ENCODE measurements at regions not wholly inside any gene's neighbourhood (a gene's known extent, or its start where the extent isn't known, plus 50 kb on each side); places are given as distances from the start of the nearest gene placed in this dataset.
A peak's percentile ranks its signal among the peaks of the same experiment; 100 is the strongest.

GRCh38 chr5:103840600-103840999 lies 278.0 kb upstream of the NUDT12 start:
- TF ChIP-seq FOXP2 (optimal IDR thresholded peaks at IDR 0.05; ENCODE audit: control extremely low read depth, extremely low read length, insufficient read depth) (no peak), EZH2 (IDR thresholded peaks at IDR 0.05) (no peak), POLR2AphosphoS5 (IDR thresholded peaks at IDR 0.05; ENCODE audit: borderline replicate concordance, low read depth, low read length) (no peak)
- Histone ChIP-seq H3K27ac (no peak overlapping the region), H3K9me3 (ENCODE audit: low read depth, low read length) (no peaks in the 10 kb centered on the region), H3K36me3 (ENCODE audit: insufficient read depth, low read length) (no peaks in the 10 kb centered on the region), H3K4me3 (no peak overlapping the region), H3K9ac (ENCODE audit: insufficient read length) (no peak overlapping the region)
- no peak for DNase-seq (ENCODE audit: low read depth, low spot score)

GRCh38 chr5:103834216-103834615 lies 271.6 kb upstream of the NUDT12 start:
- no peak overlapping the region for H3K4me3 ChIP-seq
- H3K27ac ChIP-seq, result no peak overlapping the region
- TF ChIP-seq EZH2 (IDR thresholded peaks at IDR 0.05) (no peak), FOXP2 (optimal IDR thresholded peaks at IDR 0.05; ENCODE audit: control extremely low read depth, extremely low read length, insufficient read depth) (no peak), POLR2AphosphoS5 (IDR thresholded peaks at IDR 0.05; ENCODE audit: borderline replicate concordance, low read depth, low read length) (no peak)
- H3K36me3 ChIP-seq (ENCODE audit: insufficient read depth, low read length), result no peaks in the 10 kb centered on the region
- no peak for DNase-seq (ENCODE audit: low read depth, low spot score)
- H3K9ac ChIP-seq (ENCODE audit: insufficient read length), result no peak overlapping the region
- no peaks in the 10 kb centered on the region for H3K9me3 ChIP-seq (ENCODE audit: low read depth, low read length)

GRCh38 chr5:103829585-103829984 lies 267.0 kb upstream of the NUDT12 start:
- Histone ChIP-seq H3K9me3 (ENCODE audit: low read depth, low read length) (no peaks in the 10 kb centered on the region), H3K36me3 (ENCODE audit: insufficient read depth, low read length) (no peaks in the 10 kb centered on the region), H3K4me3 (no peak overlapping the region), H3K9ac (ENCODE audit: insufficient read length) (no peak overlapping the region), H3K27ac (no peak overlapping the region)
- TF ChIP-seq POLR2AphosphoS5 (IDR thresholded peaks at IDR 0.05; ENCODE audit: borderline replicate concordance, low read depth, low read length), result no peak
- no peak for TF ChIP-seq FOXP2 (optimal IDR thresholded peaks at IDR 0.05; ENCODE audit: control extremely low read depth, extremely low read length, insufficient read depth)
- TF ChIP-seq EZH2 (IDR thresholded peaks at IDR 0.05), result no peak
- DNase-seq (ENCODE audit: low read depth, low spot score), result no peak

DNA sequence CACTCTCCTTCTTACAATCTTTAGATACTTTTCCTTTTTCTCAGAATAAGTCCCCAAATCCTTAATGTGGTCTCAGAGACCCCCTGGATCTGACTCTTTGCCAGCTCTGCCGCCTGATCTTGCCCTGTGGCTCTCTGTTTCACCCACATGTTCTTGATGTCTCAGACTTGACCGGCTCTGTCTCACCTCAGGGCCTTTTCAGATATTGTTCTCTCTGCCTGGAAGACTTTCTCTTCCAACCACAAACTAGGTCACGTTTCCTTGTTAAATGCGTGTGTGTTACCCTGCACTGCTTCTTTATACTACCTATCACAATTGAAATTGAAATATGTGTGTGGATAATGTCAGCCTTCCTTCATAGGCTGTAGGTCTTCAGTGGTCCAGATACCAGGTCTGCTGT lies 265.4 kb upstream of the NUDT12 start:
- Histone ChIP-seq H3K4me3 (no peak overlapping the region), H3K9me3 (ENCODE audit: low read depth, low read length) (no peaks in the 10 kb centered on the region), H3K27ac (no peak overlapping the region), H3K36me3 (ENCODE audit: insufficient read depth, low read length) (no peaks in the 10 kb centered on the region), H3K9ac (ENCODE audit: insufficient read length) (no peak overlapping the region)
- DNase-seq (ENCODE audit: low read depth, low spot score), result no peak
- TF ChIP-seq POLR2AphosphoS5 (IDR thresholded peaks at IDR 0.05; ENCODE audit: borderline replicate concordance, low read depth, low read length) (no peak), EZH2 (IDR thresholded peaks at IDR 0.05) (no peak), FOXP2 (optimal IDR thresholded peaks at IDR 0.05; ENCODE audit: control extremely low read depth, extremely low read length, insufficient read depth) (no peak)

DNA sequence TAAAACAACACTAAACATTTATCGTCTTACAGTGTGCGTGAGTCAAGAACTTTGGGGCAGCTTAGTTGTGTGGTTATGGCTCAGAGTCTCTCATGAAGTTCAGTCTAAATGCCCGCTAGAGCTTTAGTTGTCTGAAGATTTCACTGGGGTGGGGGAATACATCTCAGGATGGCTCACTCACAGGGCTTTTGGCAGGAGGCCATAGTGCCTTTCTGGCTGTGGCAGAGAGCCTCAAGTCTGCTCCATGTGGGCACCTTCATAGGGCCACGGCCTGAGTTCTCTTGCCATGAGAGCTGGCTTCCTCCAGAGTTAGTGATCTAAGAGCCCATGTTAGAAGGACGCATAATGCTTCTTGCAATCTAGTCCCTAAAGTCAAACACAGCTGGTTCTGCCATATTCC lies 258.8 kb upstream of the NUDT12 start:
- no peaks in the 10 kb centered on the region for H3K9me3 ChIP-seq (ENCODE audit: low read depth, low read length)
- TF ChIP-seq POLR2AphosphoS5 (IDR thresholded peaks at IDR 0.05; ENCODE audit: borderline replicate concordance, low read depth, low read length), result no peak
- no peak for TF ChIP-seq FOXP2 (optimal IDR thresholded peaks at IDR 0.05; ENCODE audit: control extremely low read depth, extremely low read length, insufficient read depth)
- no peak for TF ChIP-seq EZH2 (IDR thresholded peaks at IDR 0.05)
- no peak for DNase-seq (ENCODE audit: low read depth, low spot score)

GRCh38 chr5:103808464-103809106 lies 246.0 kb upstream of the NUDT12 start:
- Histone ChIP-seq H3K9me3 (ENCODE audit: low read depth, low read length) (no peaks in the 10 kb centered on the region), H3K36me3 (ENCODE audit: insufficient read depth, low read length) (no peaks in the 10 kb centered on the region)
- peak; percentile 60 for DNase-seq (ENCODE audit: low read depth, low spot score)

More for the DNA sequence above, 258.8 kb upstream of the NUDT12 start:
- Histone ChIP-seq H3K36me3 (ENCODE audit: insufficient read depth, low read length) (no peaks in the 10 kb centered on the region), H3K9ac (ENCODE audit: insufficient read length) (no peak overlapping the region), H3K27ac (no peak overlapping the region), H3K4me3 (no peak overlapping the region)

GRCh38 chr5:103804711-103805110 lies 242.1 kb upstream of the NUDT12 start:
- Histone ChIP-seq H3K9me3 (ENCODE audit: low read depth, low read length) (no peaks in the 10 kb centered on the region), H3K36me3 (ENCODE audit: insufficient read depth, low read length) (no peaks in the 10 kb centered on the region), H3K9ac (ENCODE audit: insufficient read length) (no peak overlapping the region), H3K27ac (no peak overlapping the region), H3K4me3 (no peak overlapping the region)
- DNase-seq (ENCODE audit: low read depth, low spot score), result no peak
- no peak for TF ChIP-seq EZH2 (IDR thresholded peaks at IDR 0.05)
- TF ChIP-seq POLR2AphosphoS5 (IDR thresholded peaks at IDR 0.05; ENCODE audit: borderline replicate concordance, low read depth, low read length), result no peak
- no peak for TF ChIP-seq FOXP2 (optimal IDR thresholded peaks at IDR 0.05; ENCODE audit: control extremely low read depth, extremely low read length, insufficient read depth)

More at GRCh38 chr5:103808464-103809106, 246.0 kb upstream of the NUDT12 start:
- H3K27ac ChIP-seq, result no peak overlapping the region
- H3K9ac ChIP-seq (ENCODE audit: insufficient read length), result no peak overlapping the region
- no peak overlapping the region for H3K4me3 ChIP-seq
- TF ChIP-seq FOXP2 (optimal IDR thresholded peaks at IDR 0.05; ENCODE audit: control extremely low read depth, extremely low read length, insufficient read depth), result no peak
- TF ChIP-seq POLR2AphosphoS5 (IDR thresholded peaks at IDR 0.05; ENCODE audit: borderline replicate concordance, low read depth, low read length), result no peak

DNA sequence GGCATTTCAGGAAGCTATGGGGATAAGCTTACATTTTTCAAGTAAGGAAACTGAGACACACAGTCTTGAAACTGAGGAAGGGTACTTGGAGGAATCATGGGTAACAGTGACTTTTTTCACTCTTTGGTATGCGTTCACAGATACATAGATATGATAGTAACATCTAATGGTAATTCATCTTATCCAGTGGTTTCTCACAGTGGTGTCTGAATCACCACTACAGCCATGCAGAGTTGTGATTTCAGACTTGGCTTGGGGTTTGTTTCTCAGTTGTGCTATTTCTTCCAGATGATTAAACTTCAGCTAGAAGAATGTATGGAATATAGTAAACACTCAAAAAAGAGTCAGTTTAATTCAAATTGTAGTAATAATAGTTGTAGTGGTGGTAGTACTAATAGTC lies 239.1 kb upstream of the NUDT12 start:
- no peak overlapping the region for H3K4me3 ChIP-seq
- TF ChIP-seq FOXP2 (optimal IDR thresholded peaks at IDR 0.05; ENCODE audit: control extremely low read depth, extremely low read length, insufficient read depth), result no peak
- TF ChIP-seq EZH2 (IDR thresholded peaks at IDR 0.05), result no peak
- no peak for TF ChIP-seq POLR2AphosphoS5 (IDR thresholded peaks at IDR 0.05; ENCODE audit: borderline replicate concordance, low read depth, low read length)
- DNase-seq (ENCODE audit: low read depth, low spot score), result no peak
- no peaks in the 10 kb centered on the region for H3K9me3 ChIP-seq (ENCODE audit: low read depth, low read length)
- H3K27ac ChIP-seq, result no peak overlapping the region
- H3K36me3 ChIP-seq (ENCODE audit: insufficient read depth, low read length), result no peaks in the 10 kb centered on the region
- H3K9ac ChIP-seq (ENCODE audit: insufficient read length), result no peak overlapping the region

Measured in SK-N-MC (cell line).